HCT116 (cell line): ENCODE measurements at regions not wholly inside any gene's neighbourhood (a gene's known extent, or its start where the extent isn't known, plus 50 kb on each side); places are given as distances from the start of the nearest gene placed in this dataset.

Source experiments
- ATAC-seq: fragments of 200-7000 bp; cut with Tn5 transposase; 2 replicates; pipeline ENCODE4 v1.9.1; 2020; ENCODE audit warnings: mild to moderate bottlenecking, moderate library complexity
- BruUV-seq: library from RNA; stranded (reverse); fragments of 400-500 nt; replicated peaks from 2 replicates; lab custom pipeline; 2021; lab: Mats Ljungman, UMichigan
- CTCF ChIA-PET: fragments of 300-600 bp; sonication (Branson Sonifier 250); formaldehyde crosslinking; loops from one replicate; lab custom pipeline; 2021; ENCODE audit warnings: antibody characterized with exemption; lab: Charles Lee
- POLR2A ChIA-PET: fragments of 300-600, 350-600 bp; sonication (Branson Sonifier 250); formaldehyde crosslinking; loops from one replicate; lab custom pipeline; 2021; ENCODE audit warnings: antibody characterized with exemption; lab: Charles Lee
- RAD21 ChIA-PET, 2 experiments: fragments of 300-600 bp; sonication (Branson Sonifier 250); formaldehyde crosslinking; loops; one replicate each; lab custom pipeline; 2023; ENCODE audit warnings: low total read pairs in 2 of 2; ENCODE audit not compliant: uncharacterized antibody in 2 of 2, unreplicated experiment in 2 of 2, low non-redundant PET in 1 of 2; lab: Charles Lee
- DNase-seq: peaks from one replicate; pipeline ENCODE4 v3.0.0-alpha.2; 2010; ENCODE audit warnings: low read depth, low spot score
- H2AFZ ChIP-seq: fragments of 200-600 bp; shearing (Covaris generic), sonication (generic); 2 replicates; pipeline ENCODE4 v1.6.1; 2017; ENCODE audit warnings: low read depth, mixed run types, mixed read lengths, antibody characterized with exemption, low read length; ENCODE audit not compliant: poor library complexity, severe bottlenecking
- H3K27ac ChIP-seq: 2 replicates; pipeline ENCODE4 v1.5.1; 2012; ENCODE audit warnings: low read depth, low read length
- H3K27me3 ChIP-seq: fragments of 200-600 bp; sonication (generic); 2 replicates; pipeline ENCODE4 v1.6.1; 2016; ENCODE audit warnings: mixed run types, low read length, mixed read lengths; ENCODE audit not compliant: insufficient read depth
- H3K36me3 ChIP-seq, 2 experiments: fragments of 200-500 bp in 1 of 2; fragments of 200-600 bp in 1 of 2; sonication (Bioruptor generic) in 1 of 2; sonication (generic) in 1 of 2; 2 replicates each; pipeline versions ENCODE4 v1.5.1 to v1.6.1; 2014 to 2016; ENCODE audit warnings: low read length in 2 of 2, inconsistent platforms in 1 of 2, mixed read lengths in 1 of 2, mixed run types in 1 of 2; ENCODE audit not compliant: insufficient read depth in 2 of 2, control insufficient read depth in 1 of 2
- H3K4me1 ChIP-seq, 2 experiments: fragments of 200-600 bp in 1 of 2; sonication (generic) in 1 of 2; 2 replicates each; pipeline versions ENCODE4 v1.5.1 to v1.6.1; 2012 to 2017; ENCODE audit warnings: low read length in 2 of 2, inconsistent platforms in 1 of 2, mild to moderate bottlenecking in 1 of 2, mixed read lengths in 1 of 2, mixed run types in 1 of 2, moderate library complexity in 1 of 2; ENCODE audit not compliant: insufficient read depth in 2 of 2, control insufficient read depth in 1 of 2
- H3K4me2 ChIP-seq: fragments of 200-600 bp; sonication (generic); 2 replicates; pipeline ENCODE4 v1.6.1; 2017; ENCODE audit warnings: mixed run types, low read length, mixed read lengths
- H3K4me3 ChIP-seq, 2 experiments: fragments of 200-600 bp in 1 of 2; sonication (generic) in 1 of 2; replicated peaks in 1 of 2; 2 replicates each; pipeline ENCODE4 v1.5.1; 2011 to 2016; ENCODE audit warnings: low read length in 2 of 2, control low read depth in 1 of 2, low read depth in 1 of 2, mild to moderate bottlenecking in 1 of 2, mixed read lengths in 1 of 2, mixed run types in 1 of 2
- H3K79me2 ChIP-seq: fragments of 200-600 bp; sonication (generic); 2 replicates; pipeline ENCODE4 v1.6.1; 2017; ENCODE audit warnings: mild to moderate bottlenecking, mixed run types, low read length, moderate library complexity, mixed read lengths; ENCODE audit not compliant: insufficient read depth
- H3K9ac ChIP-seq: fragments of 200-600 bp; sonication (generic); 2 replicates; pipeline ENCODE4 v1.6.1; 2016; ENCODE audit warnings: low read length, mixed read lengths
- H3K9me2 ChIP-seq: fragments of 200-600 bp; sonication (generic), shearing (Covaris generic); 2 replicates; pipeline ENCODE4 v1.6.1; 2017; ENCODE audit warnings: mixed run types, mild to moderate bottlenecking, moderate library complexity; ENCODE audit not compliant: insufficient read depth
- H3K9me3 ChIP-seq, 2 experiments: fragments of 200-500 bp in 1 of 2; fragments of 200-600 bp in 1 of 2; sonication (Bioruptor generic) in 1 of 2; sonication (generic) in 1 of 2; 2 replicates each; pipeline ENCODE4 v1.6.1; 2014 to 2017; ENCODE audit warnings: low read length in 2 of 2, mixed read lengths in 2 of 2, inconsistent platforms in 1 of 2, low read depth in 1 of 2, mild to moderate bottlenecking in 1 of 2, mixed run types in 1 of 2, moderate library complexity in 1 of 2; ENCODE audit not compliant: control insufficient read depth in 1 of 2, insufficient read depth in 1 of 2
- H4K20me1 ChIP-seq: fragments of 200-600 bp; sonication (generic), shearing (Covaris generic); 2 replicates; pipeline ENCODE4 v1.6.1; 2017; ENCODE audit warnings: mixed run types, mild to moderate bottlenecking, moderate library complexity; ENCODE audit not compliant: insufficient read depth
- CEBPB ChIP-seq: IDR thresholded peaks from 2 replicates; pipeline ENCODE4 v1.6.1; 2012; ENCODE audit warnings: low read depth
- ELF1 ChIP-seq: IDR thresholded peaks from 2 replicates; pipeline ENCODE4 v1.6.1; 2012; ENCODE audit warnings: low read depth, borderline replicate concordance
- EZH2phosphoT487 ChIP-seq: fragments of 200-600 bp; IDR thresholded peaks from 2 replicates; pipeline ENCODE4 v1.6.1; 2018; ENCODE audit warnings: antibody characterized with exemption, borderline replicate concordance
- JUND ChIP-seq: IDR thresholded peaks from 2 replicates; pipeline ENCODE4 v1.6.1; 2012
- RAD21 ChIP-seq: IDR thresholded peaks from 2 replicates; pipeline ENCODE4 v1.6.1; 2012; ENCODE audit warnings: low read depth, mild to moderate bottlenecking
- SIN3A ChIP-seq: IDR thresholded peaks from 2 replicates; pipeline ENCODE4 v1.6.1; 2012; ENCODE audit warnings: low read depth
- intact Hi-C: fragments of 100-400 bp; cut with micrococcal nuclease; formaldehyde crosslinking; loops from 2 replicates; pipeline ENCODE4 v1.10.0; 2022
- TF ChIP-seq, protein P1 (sequence below): IDR thresholded peaks from 2 replicates; pipeline ENCODE4 v1.6.1; 2012; ENCODE audit warnings: low read depth

DNA sequence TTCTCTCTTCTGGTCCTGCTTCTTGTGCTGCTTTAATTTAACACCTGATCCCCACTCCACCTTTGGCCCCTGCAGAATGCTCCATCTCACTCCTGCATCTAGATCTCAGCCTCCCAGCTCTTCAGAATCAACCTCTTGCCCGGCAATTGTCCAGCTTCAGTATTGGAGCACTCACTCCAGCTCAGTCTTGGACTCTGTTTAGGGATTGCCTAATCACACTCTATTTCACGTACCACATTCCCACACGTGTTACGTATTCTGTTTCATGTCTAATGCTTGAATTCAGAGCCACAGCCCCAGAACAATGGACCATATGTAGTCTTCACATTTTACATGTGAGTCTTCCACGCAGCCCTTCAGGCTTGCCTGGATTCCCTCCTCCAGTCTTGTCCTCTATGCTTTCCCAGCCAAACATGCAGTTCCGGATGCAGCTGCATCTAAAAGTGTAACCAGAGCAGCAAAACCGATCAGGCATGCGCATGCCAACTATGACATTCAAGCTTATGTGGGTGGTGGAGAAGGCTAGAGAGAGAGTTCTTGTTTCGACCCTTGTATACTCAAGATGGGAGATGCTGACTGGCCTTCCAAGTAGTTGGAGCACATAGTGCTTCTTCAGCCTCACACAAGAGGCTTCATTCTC lies 105.2 kb upstream of the FAM9A start:
- no peak for DNase-seq
- no peak overlapping the region for H3K4me3 ChIP-seq
- no TSS peak for BruUV-seq
- ChIA-PET CTCF (no interaction called here), POLR2A (no interaction called here), RAD21 (no interaction called here)
- H3K4me1 ChIP-seq = no peaks in the 10 kb centered on the region
- H3K4me2 ChIP-seq = no peak overlapping the region
- no peaks in the 10 kb centered on the region for H3K79me2 ChIP-seq
- no peaks in the 10 kb centered on the region for H3K27me3 ChIP-seq
- no peak overlapping the region for H3K27ac ChIP-seq
- no peaks in the 10 kb centered on the region for H3K9me3 ChIP-seq
- no peaks in the 10 kb centered on the region for H4K20me1 ChIP-seq
- H3K9me2 ChIP-seq = no peaks in the 10 kb centered on the region
- TF ChIP-seq CEBPB (no peak), ELF1 (no peak), JUND (no peak), EZH2phosphoT487 (no peak), SIN3A (no peak)
- TF ChIP-seq, protein P1, sequence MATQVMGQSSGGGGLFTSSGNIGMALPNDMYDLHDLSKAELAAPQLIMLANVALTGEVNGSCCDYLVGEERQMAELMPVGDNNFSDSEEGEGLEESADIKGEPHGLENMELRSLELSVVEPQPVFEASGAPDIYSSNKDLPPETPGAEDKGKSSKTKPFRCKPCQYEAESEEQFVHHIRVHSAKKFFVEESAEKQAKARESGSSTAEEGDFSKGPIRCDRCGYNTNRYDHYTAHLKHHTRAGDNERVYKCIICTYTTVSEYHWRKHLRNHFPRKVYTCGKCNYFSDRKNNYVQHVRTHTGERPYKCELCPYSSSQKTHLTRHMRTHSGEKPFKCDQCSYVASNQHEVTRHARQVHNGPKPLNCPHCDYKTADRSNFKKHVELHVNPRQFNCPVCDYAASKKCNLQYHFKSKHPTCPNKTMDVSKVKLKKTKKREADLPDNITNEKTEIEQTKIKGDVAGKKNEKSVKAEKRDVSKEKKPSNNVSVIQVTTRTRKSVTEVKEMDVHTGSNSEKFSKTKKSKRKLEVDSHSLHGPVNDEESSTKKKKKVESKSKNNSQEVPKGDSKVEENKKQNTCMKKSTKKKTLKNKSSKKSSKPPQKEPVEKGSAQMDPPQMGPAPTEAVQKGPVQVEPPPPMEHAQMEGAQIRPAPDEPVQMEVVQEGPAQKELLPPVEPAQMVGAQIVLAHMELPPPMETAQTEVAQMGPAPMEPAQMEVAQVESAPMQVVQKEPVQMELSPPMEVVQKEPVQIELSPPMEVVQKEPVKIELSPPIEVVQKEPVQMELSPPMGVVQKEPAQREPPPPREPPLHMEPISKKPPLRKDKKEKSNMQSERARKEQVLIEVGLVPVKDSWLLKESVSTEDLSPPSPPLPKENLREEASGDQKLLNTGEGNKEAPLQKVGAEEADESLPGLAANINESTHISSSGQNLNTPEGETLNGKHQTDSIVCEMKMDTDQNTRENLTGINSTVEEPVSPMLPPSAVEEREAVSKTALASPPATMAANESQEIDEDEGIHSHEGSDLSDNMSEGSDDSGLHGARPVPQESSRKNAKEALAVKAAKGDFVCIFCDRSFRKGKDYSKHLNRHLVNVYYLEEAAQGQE = no peak
- no peak overlapping the region for H2AFZ ChIP-seq
- no peaks in the 10 kb centered on the region for H3K36me3 ChIP-seq
- intact Hi-C loops = no loop called here
- no peak for ATAC-seq
- no peak overlapping the region for H3K9ac ChIP-seq

DNA sequence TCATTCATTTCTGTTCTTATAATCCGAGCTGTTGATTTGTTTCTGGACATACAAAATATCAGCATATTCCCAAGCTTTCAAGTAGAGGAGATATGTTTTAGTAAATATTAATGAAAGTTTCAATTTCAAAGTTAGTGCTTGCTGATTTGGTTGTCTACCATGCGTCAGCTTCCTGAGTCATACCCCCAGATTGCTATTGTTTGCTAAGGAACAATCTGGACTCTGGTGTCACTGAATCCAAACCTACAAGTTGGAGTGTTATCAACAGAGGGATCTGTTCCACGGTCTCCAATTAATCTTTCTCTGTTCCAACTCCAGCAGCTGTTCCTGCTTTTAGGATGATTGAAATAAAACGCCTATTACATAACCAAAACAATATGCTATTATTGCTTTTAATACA lies 96.1 kb upstream of the FAM9A start:
- BruUV-seq = no TSS peak
- Histone ChIP-seq H2AFZ (no peak overlapping the region), H3K4me1 (no peaks in the 10 kb centered on the region), H3K36me3 (no peaks in the 10 kb centered on the region), H3K9me3 (no peaks in the 10 kb centered on the region), H4K20me1 (no peaks in the 10 kb centered on the region), H3K9me2 (no peaks in the 10 kb centered on the region), H3K79me2 (no peaks in the 10 kb centered on the region), H3K27ac (no peak overlapping the region), H3K27me3 (no peaks in the 10 kb centered on the region), H3K9ac (no peak overlapping the region), H3K4me3 (no peak overlapping the region), H3K4me2 (no peak overlapping the region)
- TF ChIP-seq ELF1 (no peak), RAD21 (no peak)
- CTCF ChIA-PET = no interaction called here
- intact Hi-C loops = no loop called here
- RAD21 ChIA-PET = no interaction called here
- POLR2A ChIA-PET = no interaction called here
- DNase-seq (no peak), ATAC-seq (no peak)
